A549 (cell line): ENCODE measurements at regions not wholly inside any gene's neighbourhood (a gene's known extent, or its start where the extent isn't known, plus 50 kb on each side); places are given as distances from the start of the nearest gene placed in this dataset.

Source experiments
- MAFK ChIP-seq: fragments of 450-650 bp; IDR thresholded peaks from 2 replicates; pipeline ENCODE4 v1.6.1; 2014; ENCODE audit not compliant: partially characterized antibody
- MYC ChIP-seq: IDR thresholded peaks from 2 replicates; pipeline ENCODE4 v1.6.1; 2012; ENCODE audit warnings: mild to moderate bottlenecking, inconsistent platforms, low read length, improper control_type of control experiment, borderline replicate concordance
- POLR2A ChIP-seq: IDR thresholded peaks from 2 replicates; pipeline ENCODE4 v1.6.1; 2012; ENCODE audit warnings: mild to moderate bottlenecking, low read length
- RAD21 ChIP-seq, 2 experiments: fragments of >200 bp in 1 of 2; sonication (Bioruptor Twin) in 1 of 2; formaldehyde crosslinking in 1 of 2; IDR thresholded peaks in 1 of 2; conservative IDR thresholded peaks in 1 of 2; 2 replicates in 1 of 2; 3 replicates in 1 of 2; pipeline ENCODE4 v1.6.1; 2012 to 2018; ENCODE audit warnings: inconsistent platforms in 1 of 2
- SMC3 ChIP-seq: fragments of >200 bp; sonication (Bioruptor Twin); formaldehyde crosslinking; IDR thresholded peaks from 3 replicates; pipeline ENCODE4 v1.6.1; 2018; ENCODE audit warnings: inconsistent platforms
- ZC3H11A ChIP-seq: fragments of 450-650 bp; IDR thresholded peaks from 2 replicates; pipeline ENCODE4 v1.6.1; 2014; ENCODE audit warnings: antibody characterized with exemption, mild to moderate bottlenecking
- ZSCAN20 ChIP-seq: fragments of 250-450 bp; sonication (Bioruptor Pico); IDR thresholded peaks from 2 replicates; pipeline ENCODE4 v1.8.0; 2022; ENCODE audit warnings: mild to moderate bottlenecking, moderate library complexity
- TF ChIP-seq, protein P1 (sequence below): fragments of >200 bp; sonication (Bioruptor Twin); formaldehyde crosslinking; IDR thresholded peaks from 3 replicates; pipeline ENCODE4 v1.5.1; 2016

DNA sequence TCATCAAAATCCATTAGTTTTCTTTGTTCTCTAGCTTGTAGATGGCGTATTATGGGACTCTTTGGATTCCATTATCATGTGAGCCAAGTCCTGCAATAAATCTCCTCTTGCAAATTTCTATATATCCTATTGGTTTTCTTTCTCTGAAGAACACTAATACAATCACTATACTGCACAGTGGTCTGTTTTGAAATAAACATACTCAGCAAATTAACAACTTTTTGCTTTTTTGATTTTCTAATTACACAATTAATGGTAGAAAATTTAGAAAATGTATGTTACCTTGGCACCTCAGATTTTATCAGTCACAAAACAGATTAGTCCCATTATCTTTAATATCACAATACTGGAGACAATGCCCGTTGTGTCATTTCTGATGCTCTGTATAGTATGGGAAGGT lies 513.2 kb upstream of the MIS18BP1 start:
- TF ChIP-seq RAD21 (conservative IDR thresholded peaks at IDR 0.05 in 1 of 2, IDR thresholded peaks at IDR 0.05 in 1 of 2) = no peak
- no peak for TF ChIP-seq ZC3H11A
- TF ChIP-seq, protein P1, sequence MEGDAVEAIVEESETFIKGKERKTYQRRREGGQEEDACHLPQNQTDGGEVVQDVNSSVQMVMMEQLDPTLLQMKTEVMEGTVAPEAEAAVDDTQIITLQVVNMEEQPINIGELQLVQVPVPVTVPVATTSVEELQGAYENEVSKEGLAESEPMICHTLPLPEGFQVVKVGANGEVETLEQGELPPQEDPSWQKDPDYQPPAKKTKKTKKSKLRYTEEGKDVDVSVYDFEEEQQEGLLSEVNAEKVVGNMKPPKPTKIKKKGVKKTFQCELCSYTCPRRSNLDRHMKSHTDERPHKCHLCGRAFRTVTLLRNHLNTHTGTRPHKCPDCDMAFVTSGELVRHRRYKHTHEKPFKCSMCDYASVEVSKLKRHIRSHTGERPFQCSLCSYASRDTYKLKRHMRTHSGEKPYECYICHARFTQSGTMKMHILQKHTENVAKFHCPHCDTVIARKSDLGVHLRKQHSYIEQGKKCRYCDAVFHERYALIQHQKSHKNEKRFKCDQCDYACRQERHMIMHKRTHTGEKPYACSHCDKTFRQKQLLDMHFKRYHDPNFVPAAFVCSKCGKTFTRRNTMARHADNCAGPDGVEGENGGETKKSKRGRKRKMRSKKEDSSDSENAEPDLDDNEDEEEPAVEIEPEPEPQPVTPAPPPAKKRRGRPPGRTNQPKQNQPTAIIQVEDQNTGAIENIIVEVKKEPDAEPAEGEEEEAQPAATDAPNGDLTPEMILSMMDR = no peak
- no peak for TF ChIP-seq ZSCAN20 (CRISPR knock-in tag)
- peak; percentile 64 for TF ChIP-seq MAFK
- no peak for TF ChIP-seq SMC3
- no peak for TF ChIP-seq MYC
- no peak for TF ChIP-seq POLR2A
